ENCODE measurements at regions not wholly inside any gene's neighbourhood (a gene's known extent, or its start where the extent isn't known, plus 50 kb on each side); places are given as distances from the start of the nearest gene placed in this dataset.

DNA sequence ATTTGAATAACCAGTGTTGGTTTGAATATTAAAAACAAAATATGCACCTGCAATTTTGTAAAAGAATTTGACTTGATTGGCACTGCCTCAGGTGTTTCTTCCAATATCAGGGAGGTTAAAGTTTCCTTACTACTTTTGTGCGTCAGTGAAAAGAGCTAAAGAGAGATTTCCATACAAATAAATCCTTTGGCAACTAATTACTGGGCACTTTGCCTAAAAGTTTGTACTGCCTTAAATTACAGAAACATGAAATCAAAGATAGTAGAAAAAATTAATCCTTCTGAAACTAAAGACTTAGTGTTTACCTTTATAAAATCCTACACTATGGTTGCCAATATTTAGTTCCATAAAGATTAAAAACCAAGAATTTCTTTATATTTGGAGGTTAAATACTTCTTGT lies 72.5 kb downstream of the DNAJB9 start:
- TF ChIP-seq SNAI2 (CRISPR knock-in tag; IDR thresholded peaks at IDR 0.05) (no peak), TOX (CRISPR knock-in tag; IDR thresholded peaks at IDR 0.05; ENCODE audit: borderline replicate concordance) (no peak), ZFP3 (CRISPR knock-in tag; IDR thresholded peaks at IDR 0.05) (no peak), ZNF565 (CRISPR knock-in tag; conservative IDR thresholded peaks at IDR 0.05; ENCODE audit: low read depth) (no peak), ZFP30 (CRISPR knock-in tag; IDR thresholded peaks at IDR 0.05) (no peak), ZC3H10 (CRISPR knock-in tag; IDR thresholded peaks at IDR 0.05) (no peak), RARB (CRISPR knock-in tag; IDR thresholded peaks at IDR 0.05) (no peak), ARNTL (CRISPR knock-in tag; IDR thresholded peaks at IDR 0.05; ENCODE audit: borderline replicate concordance, low read depth) (no peak)
- TF ChIP-seq, protein P1, sequence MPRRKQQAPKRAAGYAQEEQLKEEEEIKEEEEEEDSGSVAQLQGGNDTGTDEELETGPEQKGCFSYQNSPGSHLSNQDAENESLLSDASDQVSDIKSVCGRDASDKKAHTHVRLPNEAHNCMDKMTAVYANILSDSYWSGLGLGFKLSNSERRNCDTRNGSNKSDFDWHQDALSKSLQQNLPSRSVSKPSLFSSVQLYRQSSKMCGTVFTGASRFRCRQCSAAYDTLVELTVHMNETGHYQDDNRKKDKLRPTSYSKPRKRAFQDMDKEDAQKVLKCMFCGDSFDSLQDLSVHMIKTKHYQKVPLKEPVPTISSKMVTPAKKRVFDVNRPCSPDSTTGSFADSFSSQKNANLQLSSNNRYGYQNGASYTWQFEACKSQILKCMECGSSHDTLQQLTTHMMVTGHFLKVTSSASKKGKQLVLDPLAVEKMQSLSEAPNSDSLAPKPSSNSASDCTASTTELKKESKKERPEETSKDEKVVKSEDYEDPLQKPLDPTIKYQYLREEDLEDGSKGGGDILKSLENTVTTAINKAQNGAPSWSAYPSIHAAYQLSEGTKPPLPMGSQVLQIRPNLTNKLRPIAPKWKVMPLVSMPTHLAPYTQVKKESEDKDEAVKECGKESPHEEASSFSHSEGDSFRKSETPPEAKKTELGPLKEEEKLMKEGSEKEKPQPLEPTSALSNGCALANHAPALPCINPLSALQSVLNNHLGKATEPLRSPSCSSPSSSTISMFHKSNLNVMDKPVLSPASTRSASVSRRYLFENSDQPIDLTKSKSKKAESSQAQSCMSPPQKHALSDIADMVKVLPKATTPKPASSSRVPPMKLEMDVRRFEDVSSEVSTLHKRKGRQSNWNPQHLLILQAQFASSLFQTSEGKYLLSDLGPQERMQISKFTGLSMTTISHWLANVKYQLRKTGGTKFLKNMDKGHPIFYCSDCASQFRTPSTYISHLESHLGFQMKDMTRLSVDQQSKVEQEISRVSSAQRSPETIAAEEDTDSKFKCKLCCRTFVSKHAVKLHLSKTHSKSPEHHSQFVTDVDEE (CRISPR knock-in tag; IDR thresholded peaks at IDR 0.05) = no peak
- TF ChIP-seq, protein P2, sequence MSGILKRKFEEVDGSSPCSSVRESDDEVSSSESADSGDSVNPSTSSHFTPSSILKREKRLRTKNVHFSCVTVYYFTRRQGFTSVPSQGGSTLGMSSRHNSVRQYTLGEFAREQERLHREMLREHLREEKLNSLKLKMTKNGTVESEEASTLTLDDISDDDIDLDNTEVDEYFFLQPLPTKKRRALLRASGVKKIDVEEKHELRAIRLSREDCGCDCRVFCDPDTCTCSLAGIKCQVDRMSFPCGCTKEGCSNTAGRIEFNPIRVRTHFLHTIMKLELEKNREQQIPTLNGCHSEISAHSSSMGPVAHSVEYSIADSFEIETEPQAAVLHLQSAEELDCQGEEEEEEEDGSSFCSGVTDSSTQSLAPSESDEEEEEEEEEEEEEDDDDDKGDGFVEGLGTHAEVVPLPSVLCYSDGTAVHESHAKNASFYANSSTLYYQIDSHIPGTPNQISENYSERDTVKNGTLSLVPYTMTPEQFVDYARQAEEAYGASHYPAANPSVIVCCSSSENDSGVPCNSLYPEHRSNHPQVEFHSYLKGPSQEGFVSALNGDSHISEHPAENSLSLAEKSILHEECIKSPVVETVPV (CRISPR knock-in tag; IDR thresholded peaks at IDR 0.05) = no peak
- TF ChIP-seq, protein P3, sequence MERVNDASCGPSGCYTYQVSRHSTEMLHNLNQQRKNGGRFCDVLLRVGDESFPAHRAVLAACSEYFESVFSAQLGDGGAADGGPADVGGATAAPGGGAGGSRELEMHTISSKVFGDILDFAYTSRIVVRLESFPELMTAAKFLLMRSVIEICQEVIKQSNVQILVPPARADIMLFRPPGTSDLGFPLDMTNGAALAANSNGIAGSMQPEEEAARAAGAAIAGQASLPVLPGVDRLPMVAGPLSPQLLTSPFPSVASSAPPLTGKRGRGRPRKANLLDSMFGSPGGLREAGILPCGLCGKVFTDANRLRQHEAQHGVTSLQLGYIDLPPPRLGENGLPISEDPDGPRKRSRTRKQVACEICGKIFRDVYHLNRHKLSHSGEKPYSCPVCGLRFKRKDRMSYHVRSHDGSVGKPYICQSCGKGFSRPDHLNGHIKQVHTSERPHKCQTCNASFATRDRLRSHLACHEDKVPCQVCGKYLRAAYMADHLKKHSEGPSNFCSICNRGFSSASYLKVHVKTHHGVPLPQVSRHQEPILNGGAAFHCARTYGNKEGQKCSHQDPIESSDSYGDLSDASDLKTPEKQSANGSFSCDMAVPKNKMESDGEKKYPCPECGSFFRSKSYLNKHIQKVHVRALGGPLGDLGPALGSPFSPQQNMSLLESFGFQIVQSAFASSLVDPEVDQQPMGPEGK (CRISPR knock-in tag; IDR thresholded peaks at IDR 0.05; ENCODE audit: borderline replicate concordance) = no peak
- TF ChIP-seq, protein P4, sequence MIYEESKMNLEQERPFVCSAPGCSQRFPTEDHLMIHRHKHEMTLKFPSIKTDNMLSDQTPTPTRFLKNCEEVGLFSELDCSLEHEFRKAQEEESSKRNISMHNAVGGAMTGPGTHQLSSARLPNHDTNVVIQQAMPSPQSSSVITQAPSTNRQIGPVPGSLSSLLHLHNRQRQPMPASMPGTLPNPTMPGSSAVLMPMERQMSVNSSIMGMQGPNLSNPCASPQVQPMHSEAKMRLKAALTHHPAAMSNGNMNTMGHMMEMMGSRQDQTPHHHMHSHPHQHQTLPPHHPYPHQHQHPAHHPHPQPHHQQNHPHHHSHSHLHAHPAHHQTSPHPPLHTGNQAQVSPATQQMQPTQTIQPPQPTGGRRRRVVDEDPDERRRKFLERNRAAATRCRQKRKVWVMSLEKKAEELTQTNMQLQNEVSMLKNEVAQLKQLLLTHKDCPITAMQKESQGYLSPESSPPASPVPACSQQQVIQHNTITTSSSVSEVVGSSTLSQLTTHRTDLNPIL (CRISPR knock-in tag; IDR thresholded peaks at IDR 0.05; ENCODE audit: low read depth) = no peak

All from SK-N-SH treated with all-trans-retinoic acid at 6 μM for 48 hours (cell line).